ENCODE measurements at regions not wholly inside any gene's neighbourhood (a gene's known extent, or its start where the extent isn't known, plus 50 kb on each side); places are given as distances from the start of the nearest gene placed in this dataset.

- Histone ChIP-seq H3K36me3 (no peaks in the 10 kb centered on the region), H3K27me3 (peaks cover 0 to 60% (median 15%) of the 10 kb centered on the region in 9 donors), H3K4me1 (no peaks in the 10 kb centered on the region), H3K27ac (no peak overlapping the region), H3K4me3 (no peak overlapping the region), H3K9me3 (no peaks in the 10 kb centered on the region)
- DNase-seq: no peak
- intact Hi-C loops (cut with DNase I): no loop called here
- TF ChIP-seq CTCF (IDR thresholded peaks at IDR 0.05) (no peak), POLR2A (IDR thresholded peaks at IDR 0.05) (no peak)
- no peak for ATAC-seq
- WGBS, 4 donors: 71 to 77% (median 76%) methylated on average over 8 to 10 of the region's 10 CpGs
Measured at GRCh38 chr1:36692465-36693160, 209.9 kb upstream of the CSF3R start.

- no peaks in the 10 kb centered on the region for H3K9me3 ChIP-seq
- H3K27ac ChIP-seq: no peak overlapping the region
- 45 to 67% (median 58%) methylated on average over 3 of the region's 3 CpGs for WGBS, 4 donors
- intact Hi-C loops (cut with DNase I): no loop called here
- peaks cover 5 to 63% (median 20%) of the 10 kb centered on the region in 9 donors for H3K27me3 ChIP-seq
- TF ChIP-seq CTCF (IDR thresholded peaks at IDR 0.05) (no peak), POLR2A (IDR thresholded peaks at IDR 0.05) (no peak)
- ATAC-seq (no peak), DNase-seq (no peak)
- no peak overlapping the region for H3K4me3 ChIP-seq
- no peaks in the 10 kb centered on the region for H3K36me3 ChIP-seq
- H3K4me1 ChIP-seq: no peaks in the 10 kb centered on the region
Measured at GRCh38 chr1:36691374-36691773, 208.7 kb upstream of the CSF3R start.

- ATAC-seq (no peak), DNase-seq (no peak)
- H3K4me1 ChIP-seq: no peaks in the 10 kb centered on the region
- no peaks in the 10 kb centered on the region for H3K9me3 ChIP-seq
- H3K36me3 ChIP-seq: no peaks in the 10 kb centered on the region
- H3K27ac ChIP-seq: no peak overlapping the region
- peaks cover 5 to 59% (median 22%) of the 10 kb centered on the region in 9 donors for H3K27me3 ChIP-seq
- WGBS, 4 donors: 68 to 70% (median 69%) methylated on average over 2 to 3 of the region's 3 CpGs
- no peak overlapping the region for H3K4me3 ChIP-seq
- no peak for TF ChIP-seq CTCF (IDR thresholded peaks at IDR 0.05)
- TF ChIP-seq POLR2A (IDR thresholded peaks at IDR 0.05): no peak
- intact Hi-C loops (cut with DNase I): no loop called here
Measured at GRCh38 chr1:36689992-36690391, 207.3 kb upstream of the CSF3R start.

- DNase-seq (no peak), ATAC-seq (no peak)
- Histone ChIP-seq H3K27ac (no peak overlapping the region), H3K9me3 (no peaks in the 10 kb centered on the region), H3K36me3 (no peaks in the 10 kb centered on the region), H3K4me3 (no peak overlapping the region), H3K4me1 (no peaks in the 10 kb centered on the region), H3K27me3 (peaks cover 0 to 44% (median 10%) of the 10 kb centered on the region in 9 donors)
- intact Hi-C loops (cut with DNase I): no loop called here
- TF ChIP-seq POLR2A (IDR thresholded peaks at IDR 0.05) (no peak), CTCF (IDR thresholded peaks at IDR 0.05) (no peak)
- 49 to 58% (median 51%) methylated on average over 5 of the region's 5 CpGs for WGBS, 4 donors
Measured at GRCh38 chr1:36687312-36687711, 204.6 kb upstream of the CSF3R start.

Measured in heart left ventricle (tissue), 16 donors.